ENCODE measurements at regions not wholly inside any gene's neighbourhood (a gene's known extent, or its start where the extent isn't known, plus 50 kb on each side); places are given as distances from the start of the nearest gene placed in this dataset.

- peak; percentile 81 for DNase-seq
Measured at GRCh38 chr16:51035110-51035498, 116.0 kb downstream of the SALL1 start.

DNA sequence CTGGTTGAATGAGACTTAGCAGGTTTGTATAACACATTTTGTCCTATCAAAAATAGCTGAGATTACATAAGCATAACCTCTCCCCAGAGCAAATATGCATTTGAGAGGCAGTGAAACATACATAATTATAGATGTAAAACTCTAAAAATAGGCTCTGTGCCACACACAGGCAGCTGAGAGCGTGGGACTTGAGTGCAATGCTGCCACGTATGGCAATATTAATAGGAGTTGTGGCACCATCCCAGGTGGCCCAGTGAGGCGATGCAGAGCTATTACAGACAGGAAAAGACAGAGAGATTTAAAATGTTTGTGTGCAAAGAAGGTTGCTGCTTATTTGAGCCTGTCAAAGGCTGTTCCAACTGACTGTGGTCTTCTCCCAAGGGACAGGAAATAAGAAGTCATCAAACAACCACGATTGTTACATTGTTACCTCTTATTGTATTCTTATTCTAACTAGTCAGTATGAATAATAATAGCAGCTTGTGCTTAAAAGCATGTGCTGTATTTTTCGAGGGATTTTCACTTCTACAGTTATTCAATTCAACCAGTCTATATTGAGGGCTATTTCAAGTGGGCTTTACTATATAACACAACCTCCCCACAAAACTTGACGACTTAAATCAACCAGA lies 116.5 kb downstream of the SALL1 start:
- peak; percentile 45 for DNase-seq

DNA sequence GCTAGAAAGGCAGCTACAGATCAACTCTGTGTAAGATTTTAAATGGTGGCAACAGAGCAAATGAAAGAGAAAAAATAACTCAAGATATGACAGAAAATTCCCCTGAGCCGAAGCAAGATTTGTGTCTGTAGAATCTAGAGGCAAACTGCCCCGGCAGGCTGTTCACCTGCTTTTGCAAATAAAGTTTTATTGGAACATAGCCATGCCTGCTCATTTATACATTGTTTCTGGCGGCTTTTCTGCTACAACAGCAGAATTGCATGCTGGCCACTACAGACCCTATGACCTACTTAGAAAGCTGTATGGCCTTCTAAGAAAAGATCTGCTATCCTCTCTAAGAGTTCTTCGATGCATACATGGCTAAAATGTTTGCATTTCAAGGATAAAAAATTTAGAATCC lies 119.5 kb downstream of the SALL1 start:
- no peak for DNase-seq

GRCh38 chr16:51030516-51030915 lies 120.6 kb downstream of the SALL1 start:
- no peak for DNase-seq

DNA sequence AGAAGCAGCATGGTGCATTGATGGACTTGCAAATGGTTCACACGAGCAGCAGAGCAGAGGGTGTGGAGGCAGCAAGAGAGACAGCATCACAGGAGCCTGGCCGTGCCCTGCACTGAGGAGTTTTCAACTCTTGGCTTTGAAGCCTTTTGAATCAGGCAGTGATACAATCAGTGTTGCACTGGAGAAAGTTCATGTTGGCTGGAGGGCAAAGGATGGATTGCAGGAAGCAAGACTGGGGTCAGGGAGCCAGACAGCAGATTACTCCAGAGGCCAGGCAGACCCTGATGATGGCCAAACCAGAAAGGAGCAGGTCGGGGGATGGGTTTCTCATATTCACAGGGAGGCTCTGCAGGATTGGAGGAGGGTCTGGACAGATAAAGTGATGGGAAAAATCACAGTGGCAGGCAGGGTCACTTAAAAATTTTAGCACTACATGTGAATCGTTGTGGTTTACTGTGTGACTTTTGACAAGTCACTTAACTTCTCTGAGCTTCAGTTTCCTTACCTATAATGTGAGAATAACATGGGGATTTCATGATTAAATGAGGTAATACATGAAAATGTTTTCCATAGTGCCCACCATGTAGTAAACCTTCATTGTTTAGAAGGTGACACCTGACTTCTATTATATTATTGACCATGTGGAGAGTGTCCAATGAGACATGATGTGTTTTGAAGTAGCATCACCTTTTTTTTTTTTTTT lies 125.3 kb downstream of the SALL1 start:
- DNase-seq, result no peak

GRCh38 chr16:51024703-51025102 lies 126.4 kb downstream of the SALL1 start:
- no peak for DNase-seq

DNA sequence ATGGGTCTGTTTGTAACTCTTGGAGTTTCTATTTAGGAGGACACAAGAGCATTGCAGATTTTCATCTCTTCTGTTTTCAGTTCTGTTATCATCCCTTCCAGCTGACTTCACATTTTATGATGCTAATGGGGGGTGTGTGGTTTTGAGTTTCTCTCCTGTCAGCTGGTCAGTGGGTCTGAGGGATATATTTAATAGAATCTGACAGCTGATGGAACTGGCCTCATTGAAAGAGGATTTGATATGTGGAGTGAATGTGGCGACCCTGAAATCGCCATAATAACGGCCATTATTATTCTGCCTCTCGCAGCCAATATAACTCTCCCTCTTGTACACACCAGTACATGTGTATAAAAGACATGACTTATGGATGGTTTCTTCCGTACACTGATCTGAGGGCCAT lies 128.1 kb downstream of the SALL1 start:
- no peak for DNase-seq

DNA sequence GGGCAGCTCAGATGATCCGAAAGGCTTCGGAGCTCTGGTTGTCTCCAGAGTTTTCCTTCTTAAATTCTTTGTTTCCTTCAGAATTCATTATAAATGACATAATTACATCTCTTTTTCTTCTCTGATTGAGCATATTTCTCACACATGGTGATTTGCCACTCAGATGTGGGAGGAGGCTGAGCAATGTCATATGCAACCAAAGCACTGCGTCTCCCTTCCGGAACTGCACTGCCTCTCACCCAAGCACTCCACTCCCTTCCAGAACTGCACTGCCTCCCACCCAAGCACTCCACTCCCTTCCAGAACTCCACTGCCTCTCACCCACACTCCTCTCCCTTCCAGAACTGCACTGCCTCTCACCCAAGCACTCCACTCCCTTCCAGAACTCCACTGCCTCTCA lies 131.5 kb downstream of the SALL1 start:
- no peak for DNase-seq

GRCh38 chr16:51017969-51018368 lies 133.1 kb downstream of the SALL1 start:
- DNase-seq, result no peak

- DNase-seq, result no peak
Measured at GRCh38 chr16:51012396-51012795, 138.7 kb downstream of the SALL1 start.

- no peak for DNase-seq
Measured at GRCh38 chr16:51010817-51011216, 140.3 kb downstream of the SALL1 start.

- DNase-seq, result no peak
Measured at GRCh38 chr16:51009813-51010212, 141.3 kb downstream of the SALL1 start.

DNA sequence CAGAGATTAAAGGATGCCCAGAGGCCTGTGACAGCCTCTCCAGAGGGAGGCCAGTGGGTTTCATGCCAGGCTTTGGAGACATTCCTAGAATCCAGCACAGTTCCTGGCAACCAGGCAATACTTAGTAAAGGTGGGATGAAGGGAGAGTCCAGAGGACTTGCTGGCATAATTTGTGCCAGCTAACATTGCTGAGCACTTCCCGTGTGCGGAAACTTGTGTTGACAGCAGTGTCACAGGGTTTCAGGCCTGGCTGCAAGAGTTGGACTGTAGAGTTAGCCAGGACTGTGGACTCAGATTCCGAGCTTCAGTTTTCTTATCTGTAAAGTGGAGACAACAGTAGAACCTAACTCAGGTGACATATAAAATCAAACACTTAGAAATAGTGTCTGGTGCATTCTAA lies 141.7 kb downstream of the SALL1 start:
- no peak for DNase-seq

DNA sequence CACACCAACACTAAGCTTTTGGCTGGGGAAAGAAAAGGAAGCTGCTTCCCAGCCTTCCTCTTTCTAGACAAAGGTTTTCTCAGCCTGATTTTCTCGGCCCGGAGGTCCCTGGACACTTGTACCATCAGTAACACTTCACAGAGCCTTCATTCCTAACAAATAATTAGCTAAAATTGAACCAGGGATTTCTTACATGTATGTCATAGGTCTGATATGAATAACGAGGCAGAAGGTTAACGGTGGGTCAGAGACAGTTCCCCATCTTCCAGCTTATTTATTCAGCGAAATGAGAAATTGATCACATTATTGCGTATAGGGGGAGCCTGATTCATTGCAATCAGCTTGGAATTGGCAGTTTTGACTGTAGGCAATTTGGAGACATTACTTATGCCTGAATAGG lies 142.5 kb downstream of the SALL1 start:
- no peak for DNase-seq

DNA sequence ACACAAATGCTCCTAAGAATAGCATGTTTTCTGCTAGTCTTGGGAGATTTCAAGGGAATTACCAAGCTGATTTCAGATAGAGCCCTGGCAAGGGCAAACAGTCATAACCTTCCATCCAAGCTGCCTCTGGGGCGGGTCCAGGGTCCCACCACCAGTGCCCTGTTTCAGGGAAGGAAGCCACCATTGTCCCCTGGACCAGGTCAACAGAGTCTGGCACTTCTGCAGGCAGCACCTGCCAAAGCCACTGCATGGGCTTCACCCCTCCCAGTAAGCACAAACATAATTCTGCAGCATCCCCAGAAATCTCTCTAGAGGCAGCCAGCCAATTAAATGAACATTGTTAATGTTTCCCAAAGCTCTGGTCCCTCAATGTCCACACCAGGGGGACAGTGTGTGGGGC lies 143.0 kb downstream of the SALL1 start:
- no peak for DNase-seq

DNA sequence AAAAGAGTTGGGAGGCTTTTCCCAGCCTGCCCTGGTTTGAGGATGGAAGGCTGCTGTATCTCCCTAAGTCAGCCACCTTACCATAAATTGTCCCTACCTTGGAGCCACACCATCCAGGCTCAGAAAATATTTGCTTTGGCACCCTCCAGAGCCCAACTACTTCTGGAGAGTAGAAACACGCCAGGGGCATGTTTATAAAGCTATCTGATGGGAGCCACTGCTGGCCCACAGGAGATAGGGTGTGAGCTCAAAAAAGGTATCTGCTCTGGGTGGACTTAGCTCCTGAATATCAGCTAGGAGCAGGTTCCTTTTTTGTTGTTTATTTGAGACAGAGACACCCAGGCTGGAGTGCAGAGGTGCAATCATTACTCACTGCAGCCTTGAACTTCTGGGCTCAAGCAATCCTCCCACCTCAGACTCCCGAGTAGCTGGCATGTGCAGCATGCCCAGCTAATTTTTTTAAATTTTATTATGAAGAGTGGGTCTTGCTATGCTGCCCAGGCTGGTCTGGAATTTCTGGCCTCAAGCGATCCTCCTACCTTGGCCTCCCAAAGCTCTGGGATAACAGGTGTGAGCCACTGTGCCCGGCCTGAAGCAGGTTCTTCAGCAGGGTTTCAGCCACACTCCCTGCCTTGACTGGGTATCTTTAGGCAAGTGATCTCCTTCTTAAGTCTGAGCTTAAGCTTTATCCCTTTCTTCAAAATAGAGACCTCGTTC lies 147.1 kb downstream of the SALL1 start:
- no peak for DNase-seq

DNA sequence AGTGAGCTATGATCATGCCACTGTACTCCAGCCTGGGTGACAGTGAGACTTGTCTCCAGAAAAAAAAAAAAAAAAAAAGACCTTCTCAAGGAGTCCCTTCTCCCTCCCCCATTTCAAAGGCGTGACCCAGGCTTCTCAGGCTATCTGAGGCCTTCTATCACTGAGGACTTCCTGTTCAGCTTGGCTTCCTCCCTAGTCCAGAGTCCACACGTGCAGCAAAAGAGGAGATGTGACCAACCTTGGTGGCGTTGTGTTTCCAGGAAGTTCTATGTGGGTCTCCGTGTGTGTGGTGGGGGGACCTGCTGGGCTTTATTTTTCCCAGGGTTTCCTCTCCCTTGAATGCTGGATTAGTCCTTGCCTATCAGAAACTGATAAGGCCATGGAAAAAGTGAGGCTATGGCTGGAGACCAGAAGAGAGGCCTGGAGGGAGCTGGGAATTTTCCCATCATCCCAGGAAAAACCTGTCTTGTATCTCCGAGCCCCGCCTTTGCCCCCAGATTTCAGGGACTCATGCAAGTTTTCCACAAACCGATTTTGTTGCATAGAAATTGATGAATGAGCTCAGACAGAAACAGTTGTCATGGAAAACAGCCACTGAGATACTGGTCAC lies 148.1 kb downstream of the SALL1 start:
- peak; percentile 8 for DNase-seq

GRCh38 chr16:50999181-50999580 lies 151.9 kb downstream of the SALL1 start:
- no peak for DNase-seq

DNA sequence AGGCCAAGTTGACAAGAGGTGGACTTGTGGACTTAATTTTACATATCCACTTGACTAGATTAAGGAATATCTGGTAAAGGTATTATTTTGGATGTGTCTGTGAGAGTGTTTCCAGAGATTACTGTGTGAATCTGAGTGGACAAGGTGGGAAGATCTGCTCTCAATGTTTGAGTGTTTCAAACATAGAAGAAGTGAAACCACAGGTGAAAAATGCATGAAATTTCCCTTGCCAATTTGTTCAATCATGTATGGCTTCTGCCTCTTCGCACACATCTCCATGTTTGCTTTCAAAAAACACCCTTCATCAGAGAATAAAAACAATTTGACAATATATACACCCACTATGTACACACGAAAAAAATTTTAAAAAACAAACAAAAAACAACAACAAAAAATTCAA lies 152.7 kb downstream of the SALL1 start:
- no peak for DNase-seq

GRCh38 chr16:50997679-50998078 lies 153.4 kb downstream of the SALL1 start:
- DNase-seq, result no peak

DNA sequence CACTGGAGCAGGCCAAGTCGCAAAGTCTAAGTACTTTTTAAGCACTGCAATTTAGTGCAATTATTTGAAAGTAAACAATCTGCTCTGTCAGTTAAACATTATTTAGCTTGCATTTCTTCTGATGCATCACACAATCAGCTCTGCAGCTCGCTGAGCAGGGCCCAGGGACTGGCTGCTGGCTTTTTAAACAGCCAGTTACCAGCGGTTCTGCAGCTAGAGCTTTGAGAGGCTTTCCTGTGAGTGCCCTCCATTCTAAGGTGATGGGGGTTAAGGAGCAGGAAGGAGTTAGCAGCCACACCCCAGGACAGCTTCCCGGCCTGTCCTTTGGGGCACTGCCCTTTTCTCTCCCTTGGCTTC lies 154.3 kb downstream of the SALL1 start:
- DNase-seq, result no peak

- DNase-seq, result no peak
Measured at GRCh38 chr16:50996166-50996829, 154.8 kb downstream of the SALL1 start.

- no peak for DNase-seq
Measured at GRCh38 chr16:50994995-50995394, 156.1 kb downstream of the SALL1 start.
